ENCODE measurements at regions not wholly inside any gene's neighbourhood (a gene's known extent, or its start where the extent isn't known, plus 50 kb on each side); places are given as distances from the start of the nearest gene placed in this dataset.
A peak's percentile ranks its signal among the peaks of the same experiment; 100 is the strongest.

DNA sequence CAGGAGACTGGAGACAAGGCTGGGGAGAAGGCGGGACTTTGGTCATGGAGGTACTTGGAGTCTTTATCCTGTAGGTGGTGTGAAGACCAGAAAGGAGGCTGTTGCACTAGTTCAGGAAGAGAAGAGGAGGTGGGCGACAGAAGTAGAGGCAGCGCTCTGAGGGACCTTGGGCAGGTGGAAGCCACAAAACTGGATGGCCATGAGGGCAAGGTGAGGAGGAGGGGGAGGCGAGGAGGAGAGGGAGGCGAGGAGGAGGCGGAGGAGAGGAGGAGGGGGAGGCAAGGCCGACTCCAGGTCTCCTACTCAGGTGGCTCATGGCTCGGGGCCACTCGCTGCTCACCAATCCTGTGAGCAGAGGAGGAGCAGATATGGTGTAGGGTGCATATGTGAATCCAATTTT is 125.6 kb downstream of the RPLP1 start:
- no peaks in the 10 kb centered on the region for H3K27me3 ChIP-seq
- H3K9me3 ChIP-seq = no peaks in the 10 kb centered on the region
- intact Hi-C loops (cut with DNase I; ENCODE audit: low total_unique reads) = no loop called here
- H3K4me1 ChIP-seq = no peaks in the 10 kb centered on the region
- DNase-seq (ENCODE audit: low spot score in 2 of 2) = no peak
- no peak overlapping the region for H3K27ac ChIP-seq
- H3K4me3 ChIP-seq = no peak overlapping the region
- H3K36me3 ChIP-seq = no peaks in the 10 kb centered on the region
- TF ChIP-seq, protein P1, sequence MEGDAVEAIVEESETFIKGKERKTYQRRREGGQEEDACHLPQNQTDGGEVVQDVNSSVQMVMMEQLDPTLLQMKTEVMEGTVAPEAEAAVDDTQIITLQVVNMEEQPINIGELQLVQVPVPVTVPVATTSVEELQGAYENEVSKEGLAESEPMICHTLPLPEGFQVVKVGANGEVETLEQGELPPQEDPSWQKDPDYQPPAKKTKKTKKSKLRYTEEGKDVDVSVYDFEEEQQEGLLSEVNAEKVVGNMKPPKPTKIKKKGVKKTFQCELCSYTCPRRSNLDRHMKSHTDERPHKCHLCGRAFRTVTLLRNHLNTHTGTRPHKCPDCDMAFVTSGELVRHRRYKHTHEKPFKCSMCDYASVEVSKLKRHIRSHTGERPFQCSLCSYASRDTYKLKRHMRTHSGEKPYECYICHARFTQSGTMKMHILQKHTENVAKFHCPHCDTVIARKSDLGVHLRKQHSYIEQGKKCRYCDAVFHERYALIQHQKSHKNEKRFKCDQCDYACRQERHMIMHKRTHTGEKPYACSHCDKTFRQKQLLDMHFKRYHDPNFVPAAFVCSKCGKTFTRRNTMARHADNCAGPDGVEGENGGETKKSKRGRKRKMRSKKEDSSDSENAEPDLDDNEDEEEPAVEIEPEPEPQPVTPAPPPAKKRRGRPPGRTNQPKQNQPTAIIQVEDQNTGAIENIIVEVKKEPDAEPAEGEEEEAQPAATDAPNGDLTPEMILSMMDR (IDR thresholded peaks at IDR 0.05) = no peak
- TF ChIP-seq POLR2A (IDR thresholded peaks at IDR 0.05) = no peak
- no peak for TF ChIP-seq POLR2AphosphoS5 (IDR thresholded peaks at IDR 0.05)

DNA sequence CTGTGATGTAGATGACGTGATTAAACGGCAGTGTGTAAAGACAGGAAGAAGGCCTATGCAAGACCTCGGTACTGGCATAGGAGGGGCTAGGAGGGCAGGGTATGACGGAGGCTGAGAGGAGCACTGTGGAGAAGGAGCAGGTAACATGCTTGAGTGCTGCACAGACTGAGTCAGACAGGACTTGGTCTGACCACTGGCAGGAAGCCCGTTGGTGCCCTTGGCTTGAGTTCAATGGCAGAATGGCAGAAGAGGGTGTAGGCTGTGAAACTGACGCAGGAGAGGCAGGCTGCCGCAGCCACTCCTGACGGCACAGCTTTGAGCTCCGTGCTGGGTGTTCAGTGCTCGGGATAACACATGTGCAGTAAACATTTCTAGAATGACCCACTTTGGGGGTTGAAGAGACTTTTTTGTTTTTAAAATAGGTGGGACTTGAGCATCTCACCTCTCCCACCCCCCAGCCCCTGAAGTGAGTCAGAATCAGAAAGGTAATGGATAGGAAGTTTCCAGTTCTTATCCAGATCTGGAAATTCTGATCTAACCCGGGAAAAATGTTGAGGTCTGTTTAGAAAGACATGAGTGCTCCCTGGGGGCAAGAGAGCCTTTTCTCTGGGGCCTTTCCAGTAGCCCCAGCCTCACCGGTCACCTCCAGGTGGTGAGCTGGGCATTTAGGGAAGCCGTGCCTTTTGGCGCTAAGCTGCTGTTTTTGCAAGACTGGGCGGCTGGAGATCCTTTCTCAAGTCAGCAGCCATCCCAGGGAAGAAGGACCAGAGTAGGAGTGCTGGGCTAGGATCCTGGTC is 126.4 kb downstream of the RPLP1 start:
- H3K27me3 ChIP-seq = no peaks in the 10 kb centered on the region
- intact Hi-C loops (cut with DNase I; ENCODE audit: low total_unique reads) = no loop called here
- H3K9me3 ChIP-seq = no peaks in the 10 kb centered on the region
- H3K27ac ChIP-seq = no peak overlapping the region
- no peak overlapping the region for H3K4me3 ChIP-seq
- H3K36me3 ChIP-seq = no peaks in the 10 kb centered on the region
- no peak for TF ChIP-seq POLR2AphosphoS5 (IDR thresholded peaks at IDR 0.05)
- TF ChIP-seq POLR2A (IDR thresholded peaks at IDR 0.05) = no peak
- TF ChIP-seq, protein P1 (IDR thresholded peaks at IDR 0.05) = no peak
- H3K4me1 ChIP-seq = no peaks in the 10 kb centered on the region
- peak; percentile 36 to 85 for DNase-seq (ENCODE audit: low spot score in 2 of 2)

DNA sequence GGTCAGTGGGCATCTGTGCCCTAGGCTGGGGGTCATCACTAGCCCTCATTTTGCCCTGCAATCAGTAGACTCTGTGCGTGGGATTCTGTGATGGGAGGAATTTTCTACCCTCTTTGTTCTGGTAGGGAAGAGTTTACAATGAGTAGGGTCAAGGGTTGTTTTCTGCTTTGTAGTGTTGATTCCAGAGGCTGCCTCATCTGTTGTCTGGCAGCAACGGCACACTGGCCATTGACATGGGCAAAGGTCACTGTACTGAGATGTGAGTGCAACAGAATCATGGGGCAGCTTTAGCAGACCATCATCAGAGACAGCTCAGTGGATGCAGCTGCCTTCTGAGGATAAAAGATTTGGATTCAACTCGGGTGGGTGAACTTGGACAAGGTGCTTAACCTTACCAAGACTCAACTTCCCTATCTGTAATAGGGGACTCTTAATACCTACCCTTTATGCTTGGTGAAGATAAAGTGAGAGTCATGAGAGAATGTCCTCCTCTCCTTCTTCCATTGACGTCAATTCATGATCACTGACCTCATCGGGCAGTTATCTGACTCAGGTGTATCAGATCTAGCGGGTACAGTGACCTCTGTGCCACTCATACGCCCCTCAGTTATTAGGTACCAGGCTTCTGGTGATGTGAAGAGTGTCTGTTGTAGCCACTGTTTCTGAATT is 127.5 kb downstream of the RPLP1 start:
- H3K9me3 ChIP-seq = no peaks in the 10 kb centered on the region
- no peak for DNase-seq (ENCODE audit: low spot score in 2 of 2)
- intact Hi-C loops (cut with DNase I; ENCODE audit: low total_unique reads) = no loop called here

DNA sequence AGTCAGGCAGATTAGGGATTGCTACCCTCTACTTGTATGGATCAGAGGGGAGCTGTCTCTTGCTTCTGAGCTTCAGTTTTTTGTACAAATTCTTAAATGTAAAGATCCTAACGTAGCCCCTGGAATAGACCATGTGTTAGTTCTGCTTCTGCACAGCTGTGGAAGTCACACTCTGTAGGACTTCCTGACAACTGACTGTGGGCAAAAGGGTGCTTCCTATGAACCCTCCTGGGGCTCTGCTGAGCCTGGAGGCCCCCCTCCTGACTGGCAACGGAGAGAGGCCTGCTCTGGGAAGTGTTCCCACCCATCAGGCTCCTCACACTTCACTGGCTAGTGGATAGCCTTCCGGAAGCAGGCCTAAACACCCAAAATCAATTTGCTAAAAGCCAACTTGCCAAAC is 131.0 kb downstream of the RPLP1 start:
- no peak for TF ChIP-seq POLR2A (IDR thresholded peaks at IDR 0.05)
- no peak for TF ChIP-seq POLR2AphosphoS5 (IDR thresholded peaks at IDR 0.05)
- TF ChIP-seq, protein P1 (IDR thresholded peaks at IDR 0.05) = no peak
- intact Hi-C loops (cut with DNase I; ENCODE audit: low total_unique reads) = no loop called here

More for the DNA sequence above, 127.5 kb downstream of the RPLP1 start:
- Histone ChIP-seq H3K36me3 (no peaks in the 10 kb centered on the region), H3K4me1 (no peaks in the 10 kb centered on the region), H3K27ac (no peak overlapping the region), H3K27me3 (no peaks in the 10 kb centered on the region), H3K4me3 (no peak overlapping the region)
- TF ChIP-seq POLR2AphosphoS5 (IDR thresholded peaks at IDR 0.05) = no peak
- TF ChIP-seq POLR2A (IDR thresholded peaks at IDR 0.05) = no peak
- TF ChIP-seq, protein P1 (IDR thresholded peaks at IDR 0.05) = no peak

DNA sequence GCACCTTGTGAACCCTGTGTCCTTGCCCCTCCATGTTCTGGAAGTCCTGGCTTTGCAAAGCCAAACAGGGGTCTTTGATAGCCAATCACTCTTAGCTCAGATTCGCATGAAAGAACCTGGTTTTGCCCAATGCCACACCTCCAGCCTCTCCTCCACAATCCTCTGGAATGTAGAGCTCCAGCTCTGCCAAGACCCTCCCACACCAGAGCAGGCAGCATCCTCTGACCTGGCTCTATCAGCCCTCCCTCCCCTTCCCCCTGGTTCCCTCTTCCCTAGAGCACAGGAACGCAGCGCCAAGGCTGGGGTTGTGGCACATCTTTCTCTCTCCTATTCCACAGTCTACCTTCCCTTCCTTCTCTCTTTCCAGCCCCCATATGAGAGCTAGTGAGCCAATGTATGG is 133.3 kb downstream of the RPLP1 start:
- DNase-seq (ENCODE audit: low spot score in 2 of 2) = no peak
- no peaks in the 10 kb centered on the region for H3K9me3 ChIP-seq
- H3K27me3 ChIP-seq = no peaks in the 10 kb centered on the region
- no peak overlapping the region for H3K27ac ChIP-seq
- no peak overlapping the region for H3K4me3 ChIP-seq
- TF ChIP-seq POLR2A (IDR thresholded peaks at IDR 0.05) (no peak), POLR2AphosphoS5 (IDR thresholded peaks at IDR 0.05) (no peak)
- TF ChIP-seq, protein P1 (IDR thresholded peaks at IDR 0.05) = no peak
- intact Hi-C loops (cut with DNase I; ENCODE audit: low total_unique reads) = no loop called here
- H3K4me1 ChIP-seq = no peaks in the 10 kb centered on the region
- no peaks in the 10 kb centered on the region for H3K36me3 ChIP-seq

More for the DNA sequence above, 131.0 kb downstream of the RPLP1 start:
- H3K27me3 ChIP-seq = no peaks in the 10 kb centered on the region
- H3K9me3 ChIP-seq = no peaks in the 10 kb centered on the region
- H3K36me3 ChIP-seq = no peaks in the 10 kb centered on the region
- H3K4me1 ChIP-seq = no peaks in the 10 kb centered on the region
- no peak overlapping the region for H3K27ac ChIP-seq
- no peak for DNase-seq (ENCODE audit: low spot score in 2 of 2)
- no peak overlapping the region for H3K4me3 ChIP-seq
